A172 (cell line): ENCODE measurements at regions not wholly inside any gene's neighbourhood (a gene's known extent, or its start where the extent isn't known, plus 50 kb on each side); places are given as distances from the start of the nearest gene placed in this dataset.

ENCODE experiments used
- DNase-seq: peaks from one replicate; pipeline ENCODE4 v3.0.0-alpha.2; 2015; ENCODE audit warnings: low spot score

DNA sequence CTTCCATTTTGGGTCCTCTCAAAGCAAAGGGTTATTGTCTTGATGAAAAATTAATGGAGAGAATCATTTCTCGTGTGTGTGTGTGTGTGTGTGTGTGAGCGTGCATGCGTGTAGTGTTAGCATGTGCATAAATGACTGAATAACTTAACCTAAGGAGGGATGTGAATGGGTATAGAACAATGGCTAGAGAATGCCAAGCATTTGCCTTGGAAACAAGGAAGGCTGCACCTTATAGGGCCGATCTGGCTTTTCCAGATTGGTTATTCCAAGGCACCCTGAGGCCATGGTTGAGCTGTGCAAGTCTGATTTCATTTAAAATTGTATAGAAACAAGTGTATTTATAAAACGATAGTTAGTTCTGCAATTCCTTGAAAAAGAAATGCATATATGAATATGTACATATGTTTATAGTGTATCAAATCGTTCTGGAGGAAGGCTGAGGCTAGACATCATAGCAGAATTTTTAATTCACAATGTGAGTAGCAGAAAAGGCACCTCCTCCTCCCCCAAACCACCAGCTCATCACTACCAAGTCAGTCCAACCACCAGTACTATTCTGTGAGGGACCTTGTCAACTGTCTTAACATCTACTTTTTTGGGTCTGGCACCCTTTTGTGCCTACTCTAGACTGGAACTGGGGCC, 322.7 kb upstream of the ISX start:
- no peak for DNase-seq

DNA sequence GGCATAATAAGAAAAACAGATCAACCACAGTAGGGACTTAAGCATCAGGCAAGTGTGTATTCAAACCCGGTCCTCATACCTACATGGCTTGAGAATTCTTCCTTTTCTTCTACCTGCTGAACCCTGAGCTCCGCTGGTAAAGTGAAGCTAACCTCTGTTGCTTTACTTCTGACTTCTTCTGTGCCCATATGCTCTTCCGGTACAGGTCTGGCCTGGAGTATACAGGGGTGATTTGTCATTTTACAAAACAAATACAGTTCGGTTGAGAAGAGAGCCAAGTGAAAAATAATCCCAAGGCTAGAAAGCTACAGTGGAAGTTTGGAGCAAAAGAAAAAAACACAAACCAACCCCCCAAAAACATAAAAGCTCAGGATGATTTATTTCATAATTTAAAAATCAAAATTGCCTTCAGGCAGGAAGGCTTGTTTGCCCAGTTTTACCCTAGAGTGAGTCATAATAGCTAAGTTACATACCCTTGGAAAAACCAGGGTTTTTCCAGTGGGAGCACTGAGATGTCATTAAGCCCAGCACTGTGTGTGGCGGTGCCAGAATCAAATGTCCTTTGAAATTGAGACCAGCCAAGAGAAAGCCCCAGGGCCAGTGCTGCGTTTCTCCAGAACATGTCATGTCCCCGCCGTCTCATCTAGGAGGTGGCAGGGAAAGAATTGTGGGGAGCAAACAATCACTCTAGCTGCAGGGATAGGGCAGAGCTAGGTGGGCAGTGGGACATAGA, 305.5 kb upstream of the ISX start:
- no peak for DNase-seq

- DNase-seq: no peak
Observed at GRCh38 chr22:34761111-34761510, 304.8 kb upstream of the ISX start.

DNA sequence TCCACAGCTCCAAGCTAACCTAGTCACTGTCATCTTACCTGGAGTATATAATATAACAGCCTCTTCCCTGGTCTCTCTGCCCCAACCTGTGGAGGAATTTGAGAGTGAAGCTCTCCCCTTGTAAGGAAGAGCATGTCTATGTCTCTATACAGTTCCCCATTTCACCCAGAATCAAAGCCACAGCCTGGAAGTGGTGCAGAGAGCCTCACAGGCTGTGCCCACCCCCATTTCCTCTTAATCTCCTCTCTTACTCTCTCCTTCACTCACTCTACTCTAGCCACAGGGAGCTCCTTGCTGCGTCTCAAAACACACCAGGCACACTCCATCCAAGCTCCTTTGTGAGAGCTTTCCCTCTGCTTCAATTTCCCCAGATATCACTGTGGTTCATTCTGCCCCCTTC, 302.5 kb upstream of the ISX start:
- no peak for DNase-seq

DNA sequence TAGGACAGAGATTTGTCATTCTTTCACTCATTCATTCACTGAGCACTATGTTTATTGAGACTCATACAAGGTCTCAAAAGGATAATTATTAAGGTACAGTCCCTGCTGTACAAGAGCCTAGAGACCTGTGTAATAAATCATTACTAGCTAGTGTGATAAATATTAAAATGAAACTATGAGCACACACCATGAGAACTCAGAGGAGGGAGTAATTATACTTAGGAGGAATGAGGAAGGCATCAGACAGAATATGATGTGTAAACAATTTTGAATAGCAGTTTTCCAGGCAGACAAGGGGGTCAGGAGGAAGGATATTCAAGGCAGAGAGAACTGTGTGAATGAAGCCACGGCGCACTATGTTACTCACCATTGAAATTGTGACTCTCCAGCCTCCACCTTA, 300.8 kb upstream of the ISX start:
- no peak for DNase-seq

DNA sequence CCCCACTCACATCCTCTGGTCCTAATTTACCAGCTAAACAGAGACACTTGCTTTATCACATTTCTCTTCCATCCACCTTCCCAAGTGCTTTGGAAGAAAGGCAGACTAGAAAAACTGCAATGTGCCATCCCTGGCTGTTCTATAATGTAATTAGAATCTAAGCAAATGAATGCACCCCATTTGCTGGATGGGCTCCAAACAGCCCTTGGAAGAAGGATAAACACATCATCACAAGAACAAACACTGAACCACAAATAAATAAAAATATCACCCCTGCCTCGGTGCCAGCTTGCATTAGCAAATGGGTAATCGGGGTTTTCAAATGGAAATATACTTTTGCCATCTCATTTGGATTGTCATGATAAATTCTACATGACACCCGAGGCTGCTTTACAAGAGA, 296.6 kb upstream of the ISX start:
- no peak for DNase-seq

GRCh38 chr22:34776817-34777216, 289.1 kb upstream of the ISX start:
- no peak for DNase-seq

- no peak for DNase-seq
Observed at GRCh38 chr22:34781681-34782080, 284.3 kb upstream of the ISX start.

DNA sequence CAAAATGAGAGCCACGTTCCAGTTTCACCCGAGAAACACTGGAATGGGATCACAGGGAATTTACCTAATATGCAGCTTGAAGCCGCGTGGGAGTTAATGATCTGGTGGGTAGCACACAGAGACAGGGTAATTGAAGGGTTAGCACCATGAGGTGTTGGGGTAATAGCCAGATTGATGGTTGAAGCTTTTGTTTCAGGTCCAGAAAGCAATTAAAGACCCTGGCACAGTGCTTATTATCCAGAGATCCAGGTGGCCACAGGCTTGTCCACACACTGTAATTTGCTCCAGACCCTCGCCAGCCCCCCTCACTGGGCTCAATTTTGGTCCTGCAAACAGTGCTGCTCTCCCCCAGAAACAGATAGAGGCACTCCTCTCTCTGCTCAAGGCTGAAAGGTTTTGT, 282.5 kb upstream of the ISX start:
- no peak for DNase-seq

GRCh38 chr22:34784056-34784455, 281.9 kb upstream of the ISX start:
- DNase-seq: no peak

DNA sequence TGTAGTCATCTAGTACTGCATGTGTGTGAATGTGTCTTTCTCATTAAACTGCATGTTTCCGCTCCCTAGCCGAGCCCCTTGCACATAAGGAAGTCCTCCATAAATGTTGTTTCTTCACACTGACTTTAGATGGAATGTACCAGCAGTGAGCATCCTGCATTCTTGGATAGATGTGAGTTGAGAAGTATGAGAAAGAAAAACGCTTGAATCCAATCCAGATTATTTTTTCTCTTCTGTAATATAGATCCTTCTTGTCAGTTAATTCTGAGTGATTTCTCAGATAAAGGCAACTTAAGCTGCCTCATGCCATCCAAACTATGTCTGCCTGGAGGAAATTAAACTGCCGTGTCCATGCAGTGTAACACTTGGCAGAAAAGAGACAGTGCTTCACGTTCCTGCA, 268.1 kb upstream of the ISX start:
- DNase-seq: no peak

- no peak for DNase-seq
Observed at GRCh38 chr22:34798605-34799004, 267.4 kb upstream of the ISX start.

DNA sequence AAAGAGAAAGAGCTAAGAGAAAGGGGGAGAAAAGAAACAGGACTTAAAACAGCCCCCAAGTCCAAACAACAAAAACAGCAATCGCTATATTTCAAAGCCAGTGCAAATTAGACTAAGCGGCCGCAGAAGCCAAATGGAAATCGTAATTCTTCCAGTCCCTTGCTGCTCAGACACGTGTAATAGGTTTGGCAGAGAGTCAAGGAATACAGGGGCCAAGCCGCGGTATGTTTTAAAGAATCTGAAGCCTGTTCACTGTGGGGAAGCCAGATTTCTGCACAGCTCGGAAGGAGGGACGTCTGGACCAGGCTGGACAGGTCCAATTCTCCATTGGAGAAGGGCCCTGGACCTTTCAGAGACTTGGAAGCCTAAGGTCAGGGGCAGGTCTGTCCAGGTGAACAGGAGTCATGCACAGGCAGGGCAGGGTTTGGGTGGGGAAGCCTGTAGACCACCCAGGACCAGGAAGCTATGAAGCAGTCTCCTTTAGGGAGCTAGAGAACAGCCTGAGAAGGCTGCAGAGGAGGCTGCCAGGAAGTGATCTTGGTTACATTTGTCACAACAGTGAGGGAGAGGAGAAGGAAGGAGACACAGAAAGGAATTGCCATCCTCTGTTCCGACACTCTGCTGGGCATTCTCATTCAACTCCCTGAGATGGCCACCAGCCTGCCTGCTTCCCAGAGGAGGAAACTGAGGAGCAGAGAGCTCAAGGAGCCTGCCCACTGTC, 265.5 kb upstream of the ISX start:
- no peak for DNase-seq

DNA sequence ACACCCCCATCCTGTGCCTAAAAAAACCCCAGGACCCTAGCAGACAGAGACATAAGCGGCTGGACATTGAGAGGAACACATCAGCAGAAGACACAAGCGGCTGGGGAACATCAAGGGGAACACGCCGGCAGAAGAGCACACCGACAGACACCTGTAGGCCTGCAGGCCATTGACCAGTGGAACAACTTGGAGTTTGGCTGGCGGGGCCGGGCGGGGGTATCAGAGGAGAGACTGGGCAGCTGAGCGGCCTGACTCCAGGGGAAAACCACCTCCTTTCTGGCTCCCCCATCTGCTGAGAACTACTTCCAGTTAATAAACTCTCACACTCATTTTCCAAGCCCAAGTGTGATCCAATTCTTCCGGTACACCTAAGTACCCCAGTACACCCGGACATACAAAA, 264.7 kb upstream of the ISX start:
- no peak for DNase-seq

- DNase-seq: no peak
Observed at GRCh38 chr22:34804091-34804490, 261.9 kb upstream of the ISX start.

GRCh38 chr22:34804604-34805003, 261.4 kb upstream of the ISX start:
- DNase-seq: no peak

- DNase-seq: no peak
Observed at GRCh38 chr22:34805771-34806170, 260.2 kb upstream of the ISX start.

- no peak for DNase-seq
Observed at GRCh38 chr22:34808618-34809017, 257.3 kb upstream of the ISX start.

GRCh38 chr22:34812631-34813030, 253.3 kb upstream of the ISX start:
- no peak for DNase-seq

- DNase-seq: no peak
Observed at GRCh38 chr22:34814260-34815025, 251.5 kb upstream of the ISX start.

DNA sequence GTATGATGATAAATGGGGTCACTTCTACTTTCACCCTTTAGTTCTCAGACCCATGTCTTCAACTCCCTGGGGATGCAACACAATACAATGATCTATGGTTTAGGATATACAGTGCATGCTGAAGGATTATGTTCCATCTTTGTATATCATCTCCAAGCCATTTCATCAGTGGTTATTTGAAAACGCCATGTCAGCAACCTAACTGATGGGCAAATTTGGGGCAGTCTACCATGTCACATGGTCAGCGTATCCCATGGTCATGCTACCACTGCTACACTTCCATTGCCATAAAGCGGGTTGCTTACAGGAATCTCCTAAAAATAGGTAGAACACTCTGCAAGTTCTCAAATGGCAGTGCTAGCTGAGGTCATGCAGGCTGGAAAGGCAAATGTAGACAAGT, 236.5 kb upstream of the ISX start:
- no peak for DNase-seq

DNA sequence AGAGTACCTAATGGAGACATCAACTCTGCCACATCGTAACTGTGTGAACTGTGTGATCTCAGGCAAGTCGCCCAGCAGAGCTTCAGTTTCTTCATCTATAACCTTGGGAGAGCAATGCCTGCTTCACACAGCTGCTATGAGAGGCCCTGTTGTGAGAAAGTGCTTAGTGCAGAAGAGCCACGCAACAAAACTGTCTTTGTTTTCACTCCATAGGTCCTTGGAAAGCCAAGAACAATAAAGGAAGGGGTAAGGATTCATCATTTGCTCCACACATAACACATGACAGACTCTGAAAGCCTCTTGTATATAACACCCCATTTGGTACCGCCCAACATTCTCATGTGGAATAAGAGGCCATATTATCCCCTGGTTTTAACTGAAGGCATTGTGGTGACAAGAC, 231.9 kb upstream of the ISX start:
- DNase-seq: no peak
